H1 (cell line): ENCODE measurements at regions not wholly inside any gene's neighbourhood (a gene's known extent, or its start where the extent isn't known, plus 50 kb on each side); places are given as distances from the start of the nearest gene placed in this dataset.

ENCODE experiments used
- CTCF ChIA-PET: fragments of 300-600 bp; sonication (Branson Sonifier 250); formaldehyde crosslinking; loops from one replicate; lab custom pipeline; 2021; ENCODE audit not compliant: partially characterized antibody; lab: Charles Lee
- POLR2A ChIA-PET: fragments of 300-600 bp; sonication (Branson Sonifier 250); formaldehyde crosslinking; loops from one replicate; lab custom pipeline; 2021; ENCODE audit warnings: inconsistent platforms; ENCODE audit not compliant: partially characterized antibody; lab: Charles Lee
- DNase-seq, 2 experiments: peaks; one replicate each; pipeline versions ENCODE4 v3.0.0 to v3.0.0-alpha.2; 2010 to 2022; ENCODE audit warnings: low spot score in 2 of 2, low read depth in 1 of 2, mixed read lengths in 1 of 2
- FAIRE-seq: peaks from 2 replicates; lab custom pipeline; 2011; peaks lifted over from hg19 to GRCh38; lab: Jason Lieb, UNC
- H2AFZ ChIP-seq: 2 replicates; pipeline ENCODE4 v1.8.1; 2012; ENCODE audit warnings: low read length, inconsistent platforms
- H2AK5ac ChIP-seq: 2 replicates; pipeline ENCODE4 v1.6.1; 2013; ENCODE audit warnings: low read depth, low read length
- H2BK120ac ChIP-seq: replicated peaks from 2 replicates; pipeline ENCODE3; 2013; ENCODE audit warnings: low read depth, low read length, inconsistent platforms
- H2BK12ac ChIP-seq: 2 replicates; pipeline ENCODE4 v1.6.1; 2013; ENCODE audit warnings: low read depth, low read length
- H2BK15ac ChIP-seq: 2 replicates; pipeline ENCODE4 v1.6.1; 2013; ENCODE audit warnings: low read length
- H2BK20ac ChIP-seq: 2 replicates; pipeline ENCODE4 v1.6.1; 2013; ENCODE audit warnings: low read length
- H2BK5ac ChIP-seq: 2 replicates; pipeline ENCODE4 v1.6.1; 2013; ENCODE audit warnings: low read depth, low read length
- H3K14ac ChIP-seq: 2 replicates; pipeline ENCODE4 v1.6.1; 2013; ENCODE audit warnings: inconsistent platforms; ENCODE audit not compliant: insufficient read length
- H3K18ac ChIP-seq: 2 replicates; pipeline ENCODE4 v1.6.1; 2013; ENCODE audit warnings: low read length; ENCODE audit errors: extremely low read depth
- H3K23ac ChIP-seq: 2 replicates; pipeline ENCODE4 v1.6.1; 2013; ENCODE audit warnings: inconsistent platforms; ENCODE audit not compliant: insufficient read length
- H3K23me2 ChIP-seq: 2 replicates; pipeline ENCODE4 v1.6.1; 2013; ENCODE audit warnings: low read depth, low read length
- H3K27ac ChIP-seq: 2 replicates; pipeline ENCODE4 v1.6.1; 2011; ENCODE audit warnings: low read depth, low read length, inconsistent platforms
- H3K27me3 ChIP-seq, 4 experiments: replicated peaks in 1 of 4; 1 replicate in 1 of 4; 2 replicates in 3 of 4; pipeline versions ENCODE4 v1.6.1 to v1.8.1; 2011 to 2013; ENCODE audit warnings: low read length in 3 of 4, mild to moderate bottlenecking in 3 of 4, inconsistent platforms in 2 of 4, mixed read lengths in 2 of 4, moderate library complexity in 1 of 4; ENCODE audit not compliant: control insufficient read depth in 3 of 4, insufficient read depth in 3 of 4; ENCODE audit errors: extremely low read depth in 1 of 4
- H3K36me3 ChIP-seq, 4 experiments: 2 replicates each; pipeline versions ENCODE4 v1.6.1 to v1.8.1; 2011 to 2013; ENCODE audit warnings: mild to moderate bottlenecking in 4 of 4, low read length in 3 of 4, moderate library complexity in 2 of 4, control low read depth in 1 of 4, inconsistent platforms in 1 of 4; ENCODE audit not compliant: insufficient read depth in 4 of 4, control insufficient read depth in 2 of 4
- H3K4ac ChIP-seq: replicated peaks from 2 replicates; pipeline ENCODE3; 2013; ENCODE audit warnings: low read length, low read depth, mixed read lengths, inconsistent platforms; ENCODE audit not compliant: insufficient read length
- H3K4me1 ChIP-seq, 4 experiments: replicated peaks in 1 of 4; 1 replicate in 1 of 4; 2 replicates in 3 of 4; pipeline versions ENCODE4 v1.6.1 to v1.8.1; 2011 to 2013; ENCODE audit warnings: low read length in 3 of 4, inconsistent platforms in 2 of 4, mixed read lengths in 1 of 4; ENCODE audit not compliant: insufficient read depth in 4 of 4, control insufficient read depth in 3 of 4
- H3K4me2 ChIP-seq, 2 experiments: 2 replicates each; pipeline versions ENCODE4 v1.6.1 to v1.8.1; 2011 to 2013; ENCODE audit warnings: low read depth in 2 of 2, low read length in 2 of 2, control low read depth in 1 of 2, inconsistent platforms in 1 of 2, mild to moderate bottlenecking in 1 of 2; ENCODE audit not compliant: insufficient read depth in 1 of 2
- H3K4me3 ChIP-seq, 4 experiments: fragments of 200-600, 300-600 bp in 1 of 4; sonication (generic), shearing (Covaris generic), sonication (Bioruptor Twin) in 1 of 4; 2 replicates each; pipeline versions ENCODE4 v1.5.1 to v1.8.1; 2011 to 2016; ENCODE audit warnings: low read length in 4 of 4, low read depth in 3 of 4, control low read depth in 2 of 4, inconsistent platforms in 2 of 4, mild to moderate bottlenecking in 2 of 4, mixed read lengths in 1 of 4, moderate library complexity in 1 of 4; ENCODE audit not compliant: insufficient read depth in 2 of 4; ENCODE audit errors: extremely low read depth in 1 of 4
- H3K56ac ChIP-seq: replicated peaks from 2 replicates; pipeline ENCODE3; 2013; ENCODE audit warnings: low read depth, mild to moderate bottlenecking, mixed read lengths, low read length, inconsistent platforms; ENCODE audit not compliant: insufficient read length
- H3K79me1 ChIP-seq: 2 replicates; pipeline ENCODE4 v1.6.1; 2013; ENCODE audit warnings: low read depth, low read length, control low read depth
- H3K79me2 ChIP-seq, 2 experiments: 2 replicates each; pipeline versions ENCODE4 v1.6.1 to v1.8.1; 2012 to 2013; ENCODE audit warnings: low read length in 2 of 2, mild to moderate bottlenecking in 2 of 2, inconsistent platforms in 1 of 2; ENCODE audit not compliant: insufficient read depth in 2 of 2, control insufficient read depth in 1 of 2
- H3K9ac ChIP-seq, 4 experiments: replicated peaks in 1 of 4; 1 replicate in 1 of 4; 2 replicates in 3 of 4; pipeline versions ENCODE4 v1.6.1 to v1.8.1; 2011 to 2013; ENCODE audit warnings: low read depth in 3 of 4, low read length in 3 of 4, control low read depth in 2 of 4, mild to moderate bottlenecking in 2 of 4, moderate library complexity in 2 of 4, inconsistent platforms in 1 of 4; ENCODE audit errors: extremely low read depth in 1 of 4
- H3K9me3 ChIP-seq, 2 experiments: 2 replicates each; pipeline versions ENCODE4 v1.6.1 to v1.8.1; 2012 to 2013; ENCODE audit warnings: mild to moderate bottlenecking in 2 of 2, moderate library complexity in 2 of 2, control low read depth in 1 of 2, inconsistent platforms in 1 of 2, low read depth in 1 of 2, low read length in 1 of 2, mixed read lengths in 1 of 2; ENCODE audit not compliant: insufficient read depth in 2 of 2
- H4K20me1 ChIP-seq, 2 experiments: replicated peaks in 1 of 2; 2 replicates each; pipeline versions ENCODE3 to v1.8.1; 2011 to 2013; ENCODE audit warnings: inconsistent platforms in 2 of 2, low read length in 2 of 2, mild to moderate bottlenecking in 1 of 2; ENCODE audit not compliant: insufficient read depth in 2 of 2, control insufficient read depth in 1 of 2
- H4K5ac ChIP-seq: 2 replicates; pipeline ENCODE4 v1.6.1; 2013; ENCODE audit warnings: low read length, low read depth, mixed read lengths, inconsistent platforms; ENCODE audit not compliant: insufficient read length
- H4K8ac ChIP-seq: 2 replicates; pipeline ENCODE4 v1.8.0; 2013; ENCODE audit warnings: mild to moderate bottlenecking, moderate library complexity, low read length, inconsistent platforms; ENCODE audit not compliant: insufficient read depth; ENCODE audit errors: extremely low read depth
- H4K91ac ChIP-seq: replicated peaks from 2 replicates; pipeline ENCODE3; 2013; ENCODE audit warnings: low read length, mixed read lengths, inconsistent platforms; ENCODE audit not compliant: insufficient read length
- ATF3 ChIP-seq: IDR thresholded peaks from 2 replicates; pipeline ENCODE4 v1.6.1; 2011; ENCODE audit warnings: low read depth, mild to moderate bottlenecking, low read length; ENCODE audit not compliant: insufficient read depth
- BRCA1 ChIP-seq: IDR thresholded peaks from 2 replicates; pipeline ENCODE4 v1.6.1; 2012; ENCODE audit warnings: low read depth, low read length, improper control_type of control experiment
- CTCF ChIP-seq, 3 experiments: IDR thresholded peaks; 1 replicate in 2 of 3; 2 replicates in 1 of 3; pipeline versions ENCODE4 v1.5.1 to v1.6.1; 2011; ENCODE audit warnings: low read length in 3 of 3, mild to moderate bottlenecking in 3 of 3, inconsistent platforms in 2 of 3, low read depth in 1 of 3, moderate library complexity in 1 of 3; ENCODE audit not compliant: insufficient read depth in 1 of 3; ENCODE audit errors: control extremely low read depth in 1 of 3
- HDAC6 ChIP-seq: IDR thresholded peaks from one replicate; pipeline ENCODE4 v1.7.1; 2012; ENCODE audit warnings: low read depth, mild to moderate bottlenecking, inconsistent platforms, low read length, moderate library complexity
- MAFK ChIP-seq: IDR thresholded peaks from 2 replicates; pipeline ENCODE4 v1.6.1; 2012; ENCODE audit warnings: low read depth, mild to moderate bottlenecking, improper control_type of control experiment, low read length
- RBBP5 ChIP-seq: IDR thresholded peaks from 2 replicates; pipeline ENCODE4 v1.7.1; 2012; ENCODE audit warnings: low read depth, mild to moderate bottlenecking, inconsistent platforms, low read length, moderate library complexity, borderline replicate concordance
- RNF2 ChIP-seq: fragments of 200-900, 300-1000 bp; sonication (generic); IDR thresholded peaks from 2 replicates; pipeline ENCODE4 v1.7.1; 2016; ENCODE audit warnings: borderline replicate concordance, low read depth, mild to moderate bottlenecking, antibody characterized with exemption, low read length; ENCODE audit not compliant: poor library complexity, severe bottlenecking; ENCODE audit errors: missing control alignments
- SAP30 ChIP-seq: fragments of 300-600 bp; sonication (generic); IDR thresholded peaks from 2 replicates; pipeline ENCODE4 v1.7.1; 2012; ENCODE audit warnings: low read length, moderate library complexity, mild to moderate bottlenecking, inconsistent platforms; ENCODE audit not compliant: insufficient read depth, insufficient replicate concordance
- SP2 ChIP-seq: IDR thresholded peaks from 2 replicates; pipeline ENCODE4 v1.6.1; 2012; ENCODE audit warnings: mild to moderate bottlenecking, low read length, inconsistent platforms
- SRF ChIP-seq: IDR thresholded peaks from 2 replicates; pipeline ENCODE4 v1.6.1; 2011; ENCODE audit warnings: mild to moderate bottlenecking, low read depth, low read length, moderate library complexity
- TAF7 ChIP-seq: optimal IDR thresholded peaks from 2 replicates; pipeline ENCODE3; 2011; ENCODE audit warnings: low read depth, mild to moderate bottlenecking, inconsistent platforms, low read length, moderate library complexity, borderline replicate concordance
- WGBS, 2 experiments: shearing (Covaris generic) in 1 of 2; methylation state at CpG; one replicate each; pipeline versions ENCODE4 v1.1.6 to v1.1.7; 2013 to 2015; ENCODE audit warnings: low lambda C conversion rate in 2 of 2, mixed read lengths in 2 of 2, inconsistent platforms in 1 of 2, low coverage in 1 of 2, missing lambda C conversion rate in 1 of 2; ENCODE audit not compliant: insufficient replicate concordance in 2 of 2, insufficient coverage in 1 of 2, insufficient read length in 1 of 2; ENCODE audit errors: extremely low coverage in 1 of 2, missing lambda C conversion rate in 1 of 2; 5-methylcytosine and 5-hydroxymethylcytosine counted together

GRCh38 chr1:5147806-5148205 is 493.4 kb downstream of the AJAP1 start:
- Histone ChIP-seq H2BK15ac (no peak overlapping the region), H2AFZ (no peak overlapping the region), H3K18ac (no peak overlapping the region), H2BK120ac (no peak overlapping the region), H3K4me1 (peaks cover 0 to 6% (median 4%) of the 10 kb centered on the region in 4 experiments; a peak in 3 of 7 replicates), H3K23me2 (no peaks in the 10 kb centered on the region), H3K14ac (no peak overlapping the region), H3K9me3 (no peaks in the 10 kb centered on the region), H2BK20ac (no peak overlapping the region), H2AK5ac (no peak overlapping the region), H2BK12ac (no peak overlapping the region), H3K4me3 (no peak overlapping the region), H4K5ac (no peak overlapping the region), H3K4ac (no peak overlapping the region), H3K79me1 (no peaks in the 10 kb centered on the region), H3K27ac (no peak overlapping the region), H3K23ac (no peak overlapping the region), H4K8ac (no peak overlapping the region), H3K4me2 (no peak overlapping the region), H3K27me3 (no peaks in the 10 kb centered on the region), H4K91ac (no peak overlapping the region), H3K79me2 (no peaks in the 10 kb centered on the region), H3K9ac (no peak overlapping the region), H4K20me1 (no peaks in the 10 kb centered on the region), H3K56ac (no peak overlapping the region), H2BK5ac (no peak overlapping the region), H3K36me3 (no peaks in the 10 kb centered on the region)
- FAIRE-seq (no peak), DNase-seq (no peak)
- POLR2A ChIA-PET: interaction anchor here (1.0 kb wide), 1 partner anchor 14 kb away, joined by 3 read pairs; no protein-coding TSS in a partner anchor
- WGBS, 2 experiments: 79% methylated on average over 1 of the region's 1 CpG; no CpG with 5 or more reads in 1 of the 2 experiments
- CTCF ChIA-PET: no interaction called here
- TF ChIP-seq ATF3: no peak
- TF ChIP-seq BRCA1: no peak
- TF ChIP-seq CTCF (IDR thresholded peaks at IDR 0.05; ENCODE audit: control extremely low read depth in 1 of 3, insufficient read depth in 1 of 3, low read depth in 1 of 3, low read length in 3 of 3): no peak
- TF ChIP-seq SRF: no peak
- no peak for TF ChIP-seq HDAC6
- TF ChIP-seq SP2: no peak
- TF ChIP-seq TAF7: no peak
- TF ChIP-seq RNF2: no peak
- no peak for TF ChIP-seq MAFK
- TF ChIP-seq SAP30: no peak
- TF ChIP-seq RBBP5: no peak
